ENCODE measurements at regions not wholly inside any gene's neighbourhood (a gene's known extent, or its start where the extent isn't known, plus 50 kb on each side); places are given as distances from the start of the nearest gene placed in this dataset.
A peak's percentile ranks its signal among the peaks of the same experiment; 100 is the strongest.

- intact Hi-C loops (cut with DNase I; ENCODE audit: low total_unique reads): no loop called here
- WGBS, 2 donors (ENCODE audit: low coverage in 1 of 2): 64 to 73% methylated on average over 1 of the region's 1 CpG
- no peak for TF ChIP-seq EP300 (IDR thresholded peaks at IDR 0.05; ENCODE audit: low read depth)
- no peak for TF ChIP-seq CTCF (IDR thresholded peaks at IDR 0.05)
- no peak for TF ChIP-seq POLR2A (IDR thresholded peaks at IDR 0.05)
- TF ChIP-seq POLR2AphosphoS5 (IDR thresholded peaks at IDR 0.05): no peak
Measured at GRCh38 chr6:156448579-156448978, 328.6 kb upstream of the ARID1B start.

GRCh38 chr6:156440688-156441087, 336.5 kb upstream of the ARID1B start:
- in situ Hi-C loops (cut with MboI; ENCODE audit: low pct_ligation_motif_present in 1 of 4, low pct_unique_long_range_greater_than_20kb in 1 of 4, low sequenced_read_pairs in 3 of 4) (no loop called here), intact Hi-C loops (cut with DNase I; ENCODE audit: low total_unique reads) (no loop called here)
- TF ChIP-seq EP300 (IDR thresholded peaks at IDR 0.05; ENCODE audit: low read depth) (no peak), POLR2A (IDR thresholded peaks at IDR 0.05) (no peak), CTCF (IDR thresholded peaks at IDR 0.05) (no peak), POLR2AphosphoS5 (IDR thresholded peaks at IDR 0.05) (no peak)
- H3K4me1 ChIP-seq: peaks cover 8 to 34% (median 22%) of the 10 kb centered on the region in 4 donors
- WGBS, 2 donors (ENCODE audit: low coverage in 1 of 2): 86 to 100% methylated on average over 1 to 2 of the region's 2 CpGs
- H3K27ac ChIP-seq: no peak overlapping the region
- H3K27me3 ChIP-seq: no peaks in the 10 kb centered on the region
- H3K4me3 ChIP-seq: no peak overlapping the region
- DNase-seq: no peak
- no peaks in the 10 kb centered on the region for H3K9me3 ChIP-seq
- H3K36me3 ChIP-seq: no peaks in the 10 kb centered on the region

More at GRCh38 chr6:156448579-156448978, 328.6 kb upstream of the ARID1B start:
- no peak overlapping the region for H3K27ac ChIP-seq
- H3K4me3 ChIP-seq: no peak overlapping the region
- DNase-seq: no peak
- H3K4me1 ChIP-seq: peaks cover 0 to 5% (median 0%) of the 10 kb centered on the region in 4 donors
- H3K27me3 ChIP-seq: no peaks in the 10 kb centered on the region
- in situ Hi-C loops (cut with MboI; ENCODE audit: low pct_ligation_motif_present in 1 of 4, low pct_unique_long_range_greater_than_20kb in 1 of 4, low sequenced_read_pairs in 3 of 4): no loop called here
- no peaks in the 10 kb centered on the region for H3K9me3 ChIP-seq
- H3K36me3 ChIP-seq: no peaks in the 10 kb centered on the region

- in situ Hi-C loops (cut with MboI; ENCODE audit: low pct_ligation_motif_present in 1 of 4, low pct_unique_long_range_greater_than_20kb in 1 of 4, low sequenced_read_pairs in 3 of 4): no loop called here
- H3K27me3 ChIP-seq: no peaks in the 10 kb centered on the region
- H3K9me3 ChIP-seq: no peaks in the 10 kb centered on the region
- TF ChIP-seq POLR2A (IDR thresholded peaks at IDR 0.05): no peak
- no peak for TF ChIP-seq EP300 (IDR thresholded peaks at IDR 0.05; ENCODE audit: low read depth)
- TF ChIP-seq POLR2AphosphoS5 (IDR thresholded peaks at IDR 0.05): no peak
- TF ChIP-seq CTCF (IDR thresholded peaks at IDR 0.05): no peak
- peaks cover 8 to 40% (median 26%) of the 10 kb centered on the region in 4 donors for H3K4me1 ChIP-seq
- H3K36me3 ChIP-seq: no peaks in the 10 kb centered on the region
- DNase-seq: no peak
- peak overlapping the region in 3 of 4 donors; percentile 44 to 70 (median 51) for H3K27ac ChIP-seq
- H3K4me3 ChIP-seq: no peak overlapping the region
- 49 to 55% methylated on average over 4 to 10 of the region's 10 CpGs for WGBS, 2 donors (ENCODE audit: low coverage in 1 of 2)
- intact Hi-C loops (cut with DNase I; ENCODE audit: low total_unique reads): no loop called here
Measured at GRCh38 chr6:156438350-156438923, 338.7 kb upstream of the ARID1B start.

GRCh38 chr6:156437121-156437879, 339.9 kb upstream of the ARID1B start:
- H3K4me1 ChIP-seq: peaks cover 8 to 40% (median 26%) of the 10 kb centered on the region in 4 donors
- 42 to 49% methylated on average over 11 of the region's 11 CpGs for WGBS, 2 donors (ENCODE audit: low coverage in 1 of 2)
- no peaks in the 10 kb centered on the region for H3K27me3 ChIP-seq
- TF ChIP-seq EP300 (IDR thresholded peaks at IDR 0.05; ENCODE audit: low read depth) (no peak), POLR2AphosphoS5 (IDR thresholded peaks at IDR 0.05) (peak in 2 of 3 donors; percentile 46 to 52)
- no peaks in the 10 kb centered on the region for H3K9me3 ChIP-seq
- in situ Hi-C loops (cut with MboI; ENCODE audit: low pct_ligation_motif_present in 1 of 4, low pct_unique_long_range_greater_than_20kb in 1 of 4, low sequenced_read_pairs in 3 of 4): no loop called here
- DNase-seq: peak; percentile 38
- H3K4me3 ChIP-seq: peak overlapping the region in 1 of 4 donors; percentile 25
- H3K27ac ChIP-seq: peak overlapping the region; percentile 44 to 70 (median 65)
- H3K36me3 ChIP-seq: no peaks in the 10 kb centered on the region
- intact Hi-C loops (cut with DNase I; ENCODE audit: low total_unique reads): no loop called here
